Ascending aorta (tissue), 2 donors: ENCODE measurements at regions not wholly inside any gene's neighbourhood (a gene's known extent, or its start where the extent isn't known, plus 50 kb on each side); places are given as distances from the start of the nearest gene placed in this dataset.
"Not testable (repeated sequence)": the region's sequence is repeated elsewhere in the genome, so short reads cannot be mapped to it uniquely, and the experiment has no call there.

Experiments used
- DNase-seq, 2 donors: peaks; one replicate each; pipeline ENCODE4 v3.0.0-alpha.2; 2019; ENCODE audit warnings: low spot score in 2 of 2
- H3K27ac ChIP-seq, 2 donors: fragments of 200-600 bp; sonication (generic); one replicate each; pipeline ENCODE4 v1.5.1; 2016 to 2017; ENCODE audit warnings: mild to moderate bottlenecking in 1 of 2
- H3K27me3 ChIP-seq: fragments of 200-600 bp; sonication (generic); one replicate; pipeline ENCODE4 v1.5.1; 2017
- H3K36me3 ChIP-seq, 2 donors: fragments of 200-600 bp; sonication (generic); one replicate each; pipeline ENCODE4 v1.5.1; 2016
- H3K4me1 ChIP-seq, 2 donors: fragments of 200-600 bp; sonication (generic); one replicate each; pipeline ENCODE4 v1.5.1; 2016 to 2017; ENCODE audit warnings: mild to moderate bottlenecking in 1 of 2
- H3K4me3 ChIP-seq, 2 donors: fragments of 200-600 bp; sonication (generic); one replicate each; pipeline ENCODE4 v1.5.1; 2016 to 2017; ENCODE audit warnings: mild to moderate bottlenecking in 1 of 2
- H3K9me3 ChIP-seq, 2 donors: fragments of 200-600 bp; sonication (generic); one replicate each; pipeline ENCODE4 v1.5.1; 2016
- intact Hi-C: fragments of 100-400 bp; cut with DNase I; formaldehyde crosslinking; loops from one replicate; pipeline ENCODE4 v1.15.1; 2023
- TF ChIP-seq, protein P1 (sequence below), 3 experiments: fragments of 200-600 bp in 2 of 3; fragments of 450-650 bp in 1 of 3; sonication (generic) in 2 of 3; IDR thresholded peaks; one replicate each; pipeline ENCODE4 v1.5.1; 2016 to 2019; ENCODE audit warnings: antibody characterized with exemption in 3 of 3, mild to moderate bottlenecking in 1 of 3, moderate library complexity in 1 of 3

DNA sequence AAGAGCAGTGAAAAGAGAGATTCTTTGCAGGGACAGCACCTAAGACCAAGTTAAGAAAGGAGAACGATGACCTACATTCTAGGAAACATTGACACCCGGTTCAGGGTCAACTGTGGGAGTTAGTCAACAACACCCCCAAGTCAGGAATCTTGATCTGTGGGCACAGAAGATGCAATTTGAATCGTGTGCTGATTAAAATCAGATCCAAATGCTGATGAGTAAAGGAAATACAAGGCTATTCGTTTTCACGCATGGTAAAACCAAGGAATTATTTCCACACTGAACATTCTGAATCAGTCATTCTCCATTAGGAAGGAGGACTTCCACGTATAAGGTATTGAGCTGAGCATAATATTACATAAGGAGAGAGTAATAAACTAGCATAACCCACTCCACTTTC, 124.2 kb downstream of the COPS8 start:
- H3K4me3 ChIP-seq = no peak overlapping the region
- TF ChIP-seq, protein P1, sequence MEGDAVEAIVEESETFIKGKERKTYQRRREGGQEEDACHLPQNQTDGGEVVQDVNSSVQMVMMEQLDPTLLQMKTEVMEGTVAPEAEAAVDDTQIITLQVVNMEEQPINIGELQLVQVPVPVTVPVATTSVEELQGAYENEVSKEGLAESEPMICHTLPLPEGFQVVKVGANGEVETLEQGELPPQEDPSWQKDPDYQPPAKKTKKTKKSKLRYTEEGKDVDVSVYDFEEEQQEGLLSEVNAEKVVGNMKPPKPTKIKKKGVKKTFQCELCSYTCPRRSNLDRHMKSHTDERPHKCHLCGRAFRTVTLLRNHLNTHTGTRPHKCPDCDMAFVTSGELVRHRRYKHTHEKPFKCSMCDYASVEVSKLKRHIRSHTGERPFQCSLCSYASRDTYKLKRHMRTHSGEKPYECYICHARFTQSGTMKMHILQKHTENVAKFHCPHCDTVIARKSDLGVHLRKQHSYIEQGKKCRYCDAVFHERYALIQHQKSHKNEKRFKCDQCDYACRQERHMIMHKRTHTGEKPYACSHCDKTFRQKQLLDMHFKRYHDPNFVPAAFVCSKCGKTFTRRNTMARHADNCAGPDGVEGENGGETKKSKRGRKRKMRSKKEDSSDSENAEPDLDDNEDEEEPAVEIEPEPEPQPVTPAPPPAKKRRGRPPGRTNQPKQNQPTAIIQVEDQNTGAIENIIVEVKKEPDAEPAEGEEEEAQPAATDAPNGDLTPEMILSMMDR (IDR thresholded peaks at IDR 0.05) = no peak
- peaks cover 0 to 8% of the 10 kb centered on the region in 2 donors for H3K4me1 ChIP-seq
- H3K9me3 ChIP-seq = no peaks in the 10 kb centered on the region
- no peaks in the 10 kb centered on the region for H3K27me3 ChIP-seq
- intact Hi-C loops = no loop called here
- H3K27ac ChIP-seq = no peak overlapping the region
- no peaks in the 10 kb centered on the region for H3K36me3 ChIP-seq
- DNase-seq = no peak

DNA sequence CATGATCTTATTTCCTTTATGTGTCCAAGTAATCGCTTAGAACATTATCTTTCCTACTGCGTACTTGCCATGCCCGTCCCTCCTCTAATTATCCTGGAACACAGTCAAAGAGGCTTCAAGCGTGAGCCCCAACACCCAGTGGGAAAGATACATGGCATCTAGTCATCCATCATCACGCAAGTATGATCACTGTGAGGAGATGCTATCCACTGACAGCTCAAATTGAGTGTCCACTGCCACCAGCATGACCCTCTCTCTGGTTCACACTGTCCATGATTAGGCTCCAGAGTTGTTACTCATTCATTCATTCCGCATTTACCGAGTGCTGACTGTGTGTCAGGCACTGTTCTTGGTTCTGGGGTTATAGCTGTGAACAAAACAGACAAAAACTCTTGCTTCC, 124.6 kb downstream of the COPS8 start:
- no peak for DNase-seq
- Histone ChIP-seq H3K27me3 (no peaks in the 10 kb centered on the region), H3K9me3 (no peaks in the 10 kb centered on the region), H3K4me3 (no peak overlapping the region), H3K36me3 (no peaks in the 10 kb centered on the region), H3K4me1 (peaks cover 0 to 8% of the 10 kb centered on the region in 2 donors), H3K27ac (no peak overlapping the region)
- intact Hi-C loops = no loop called here
- TF ChIP-seq, protein P1 (IDR thresholded peaks at IDR 0.05) = no peak

DNA sequence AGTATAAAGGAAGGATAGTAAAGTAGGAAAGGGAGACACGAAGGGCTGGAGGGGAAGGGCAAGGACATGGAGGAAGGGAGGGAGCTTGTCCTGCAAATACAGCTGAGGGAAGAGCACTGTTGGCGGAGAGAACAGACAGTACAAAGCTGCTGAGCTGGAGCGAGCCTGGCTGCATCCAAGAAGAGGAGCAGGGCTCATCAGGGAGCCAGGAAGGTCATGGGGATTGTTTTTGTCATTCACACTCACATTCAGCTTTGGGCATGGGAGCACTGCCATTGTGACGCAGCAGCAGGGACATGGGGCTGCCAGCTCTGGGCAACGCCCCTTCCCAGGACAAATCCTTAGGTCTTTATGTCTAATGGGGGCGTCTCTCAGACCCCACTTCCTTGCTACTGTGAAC, 125.1 kb downstream of the COPS8 start:
- intact Hi-C loops = no loop called here
- Histone ChIP-seq H3K4me3 (no peak overlapping the region), H3K9me3 (no peaks in the 10 kb centered on the region), H3K4me1 (peaks cover 0 to 8% of the 10 kb centered on the region in 2 donors), H3K36me3 (no peaks in the 10 kb centered on the region), H3K27ac (no peak overlapping the region), H3K27me3 (no peaks in the 10 kb centered on the region)
- DNase-seq = no peak
- TF ChIP-seq, protein P1 (IDR thresholded peaks at IDR 0.05) = no peak

DNA sequence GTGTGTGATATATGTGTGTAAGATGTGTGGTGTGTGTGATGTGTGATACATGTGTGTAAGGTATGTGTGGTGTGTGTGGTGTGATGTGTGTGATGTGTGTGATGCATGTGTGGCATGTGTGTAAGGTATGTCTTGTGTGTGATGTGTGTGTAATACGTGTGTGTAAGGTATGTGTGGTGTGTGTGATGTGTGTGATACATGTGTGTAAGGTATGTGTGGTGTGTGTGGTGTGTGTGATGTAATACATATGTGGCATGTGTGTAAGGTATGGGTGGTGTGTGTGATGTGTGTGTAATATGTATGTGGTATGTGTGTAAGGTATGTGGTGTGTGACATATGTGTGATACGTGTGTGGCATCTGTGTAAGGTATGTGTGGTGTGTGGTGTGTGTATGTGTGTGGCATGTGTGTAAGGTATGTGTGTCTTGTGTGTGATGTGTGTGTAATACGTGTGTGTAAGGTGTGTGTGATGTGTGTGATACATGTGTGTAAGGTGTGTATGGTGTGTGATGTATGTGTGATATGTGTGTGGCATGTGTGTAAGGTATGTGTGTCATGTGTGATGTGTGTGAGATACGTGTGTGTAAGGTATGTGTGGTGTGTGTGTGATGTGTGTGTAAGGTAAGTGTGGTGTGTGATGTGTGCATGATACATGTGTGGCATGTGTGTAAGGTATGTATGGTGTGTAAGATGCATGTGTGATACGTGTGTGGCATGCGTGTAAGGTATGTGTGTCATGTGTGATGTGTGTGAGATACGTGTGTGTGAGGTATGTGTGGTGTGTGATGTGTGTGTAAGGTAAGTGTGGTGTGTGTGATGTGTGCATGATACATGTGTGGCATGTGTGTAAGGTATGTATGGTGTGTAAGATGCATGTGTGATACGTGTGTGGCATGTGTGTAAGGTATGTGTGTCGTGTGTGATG, 126.9 kb downstream of the COPS8 start:
- intact Hi-C loops, H3K4me3 ChIP-seq, DNase-seq, H3K4me1 ChIP-seq, H3K36me3 ChIP-seq, H3K27me3 ChIP-seq, H3K27ac ChIP-seq, H3K9me3 ChIP-seq: not testable (repeated sequence)

DNA sequence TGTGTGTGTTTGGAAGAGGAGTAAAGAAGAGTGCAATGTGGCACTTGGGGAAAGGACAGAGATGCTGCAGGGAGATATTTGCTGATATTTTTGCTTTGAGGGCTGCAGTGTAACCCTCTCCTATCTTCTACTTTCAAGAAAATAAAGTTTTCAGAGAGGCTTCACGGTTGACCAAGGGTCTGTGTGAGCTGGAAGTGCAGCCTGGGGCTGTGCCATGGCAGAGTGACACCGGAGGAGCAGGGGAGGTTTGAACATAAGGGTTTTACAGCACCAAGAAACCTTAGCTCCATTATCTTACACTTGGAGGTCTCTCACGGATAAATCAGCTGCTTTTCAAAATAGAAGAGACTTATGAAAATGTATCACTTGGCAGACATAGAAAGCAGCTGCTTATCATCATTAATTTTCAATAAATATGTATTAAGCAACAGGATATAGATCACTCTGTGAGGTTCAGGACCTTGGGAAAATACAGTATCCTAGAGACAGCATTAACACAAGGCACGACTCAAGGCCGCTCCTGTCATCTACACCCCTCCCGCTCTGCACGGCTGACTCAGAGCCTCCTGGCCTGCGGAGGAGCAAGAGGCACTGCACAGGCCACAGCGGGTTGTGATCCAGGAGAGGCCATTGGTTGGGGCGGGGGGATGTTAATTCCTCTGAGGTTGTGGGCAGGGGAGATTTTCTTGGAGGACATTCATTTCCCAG, 127.8 kb downstream of the COPS8 start:
- no peak overlapping the region for H3K27ac ChIP-seq

More for the DNA sequence above, 127.8 kb downstream of the COPS8 start:
- DNase-seq = no peak
- TF ChIP-seq, protein P1 (IDR thresholded peaks at IDR 0.05) = no peak
- no peaks in the 10 kb centered on the region for H3K27me3 ChIP-seq
- H3K36me3 ChIP-seq = no peaks in the 10 kb centered on the region
- no peaks in the 10 kb centered on the region for H3K9me3 ChIP-seq
- no peak overlapping the region for H3K4me3 ChIP-seq
- H3K4me1 ChIP-seq = no peaks in the 10 kb centered on the region
- intact Hi-C loops = no loop called here
